NCI-H2081 treated with DMSO at 0.1 percent for 48 hours (cell line): ENCODE measurements at regions not wholly inside any gene's neighbourhood (a gene's known extent, or its start where the extent isn't known, plus 50 kb on each side); places are given as distances from the start of the nearest gene placed in this dataset.

Experiments used
- DNase-seq: peaks from one replicate; lab custom pipeline; 2025; lab: John Stamatoyannopoulos, UW

- DNase-seq: no peak
These were observed 543.4 kb downstream of the CD83 start for GRCh38 chr6:14660806-14661579.

DNA sequence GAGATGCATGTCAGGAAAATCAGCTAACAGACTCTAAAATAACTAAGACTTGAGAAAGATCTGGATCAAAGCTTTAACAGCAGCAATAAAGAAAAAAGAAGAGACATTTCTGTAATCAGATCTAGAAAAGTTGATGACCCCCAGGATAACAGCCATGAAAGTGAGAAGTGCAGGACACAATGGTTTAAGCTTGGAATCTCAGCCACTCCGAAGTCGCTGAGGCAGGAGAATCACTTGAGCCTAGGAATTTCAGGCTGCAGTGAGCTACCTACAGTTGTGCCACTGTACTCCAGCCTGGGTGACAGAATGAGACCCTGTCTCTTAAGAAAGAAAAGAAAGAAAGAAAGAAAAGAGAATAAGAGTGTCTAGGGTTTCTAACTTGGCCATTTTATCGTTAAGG lies 544.1 kb downstream of the CD83 start:
- DNase-seq: no peak

- DNase-seq: no peak
These were observed 546.6 kb downstream of the CD83 start for GRCh38 chr6:14664112-14664601.

GRCh38 chr6:14664621-14665315 lies 547.2 kb downstream of the CD83 start:
- no peak for DNase-seq

GRCh38 chr6:14665827-14666724 lies 548.5 kb downstream of the CD83 start:
- no peak for DNase-seq

DNA sequence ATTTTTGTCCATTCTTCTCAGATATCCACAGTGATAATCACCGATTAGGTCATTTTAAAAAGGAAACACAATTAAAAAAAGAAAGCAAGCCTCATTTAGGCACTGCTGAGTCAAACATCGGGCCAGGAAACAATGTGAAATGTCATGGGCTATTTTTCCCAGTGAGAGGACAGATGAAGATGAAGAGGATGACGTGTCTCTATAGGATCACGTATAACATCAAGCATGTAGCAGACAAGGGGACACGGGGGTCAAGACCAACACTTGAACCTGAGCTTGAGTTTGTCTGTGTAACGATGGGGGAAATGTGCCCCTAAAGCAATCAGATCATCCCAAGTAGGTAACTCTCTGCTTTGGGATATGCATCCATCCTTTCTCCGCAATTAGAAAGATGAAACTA lies 553.2 kb downstream of the CD83 start:
- DNase-seq: no peak

GRCh38 chr6:14671261-14671681 lies 553.7 kb downstream of the CD83 start:
- no peak for DNase-seq

DNA sequence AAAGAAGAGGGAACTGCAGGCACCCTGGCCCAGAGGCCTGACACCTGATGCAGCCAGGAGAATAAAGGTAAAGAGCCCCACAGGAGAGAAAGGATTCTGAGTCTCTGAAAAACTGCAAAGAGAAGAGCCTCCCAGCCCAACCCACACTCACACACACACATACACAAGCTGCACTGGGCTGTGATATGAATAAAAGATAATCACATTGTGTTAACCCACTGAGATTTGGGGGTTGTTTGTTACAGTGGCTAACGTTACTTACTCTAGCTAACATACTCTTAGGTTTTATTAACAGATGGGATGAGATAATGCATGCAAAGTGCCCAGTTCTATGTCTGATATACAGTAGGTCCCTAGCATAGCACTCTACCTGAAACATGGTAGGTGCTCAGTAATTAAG lies 554.4 kb downstream of the CD83 start:
- no peak for DNase-seq

DNA sequence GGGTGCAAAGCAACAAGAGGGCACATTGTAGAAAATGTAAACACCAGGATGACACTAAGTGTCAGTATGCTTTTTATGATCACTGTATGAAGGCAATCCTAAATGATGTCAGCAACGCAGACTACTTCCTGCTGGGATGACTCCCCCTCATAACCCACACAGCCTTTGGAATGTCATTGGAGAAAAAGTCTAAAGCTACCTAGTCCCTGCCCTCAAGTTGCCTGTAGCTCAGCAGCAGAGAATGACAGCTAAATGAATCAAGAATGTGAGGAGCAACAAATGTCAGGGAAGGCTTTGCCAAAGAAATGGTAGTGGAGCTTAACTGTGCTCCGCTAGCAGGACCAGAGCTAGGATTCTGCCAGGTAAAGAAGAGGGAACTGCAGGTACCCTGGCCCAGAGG lies 555.6 kb downstream of the CD83 start:
- no peak for DNase-seq

GRCh38 chr6:14674458-14674857 lies 556.9 kb downstream of the CD83 start:
- DNase-seq: no peak

- DNase-seq: no peak
These were observed 557.5 kb downstream of the CD83 start for GRCh38 chr6:14674867-14675648.

DNA sequence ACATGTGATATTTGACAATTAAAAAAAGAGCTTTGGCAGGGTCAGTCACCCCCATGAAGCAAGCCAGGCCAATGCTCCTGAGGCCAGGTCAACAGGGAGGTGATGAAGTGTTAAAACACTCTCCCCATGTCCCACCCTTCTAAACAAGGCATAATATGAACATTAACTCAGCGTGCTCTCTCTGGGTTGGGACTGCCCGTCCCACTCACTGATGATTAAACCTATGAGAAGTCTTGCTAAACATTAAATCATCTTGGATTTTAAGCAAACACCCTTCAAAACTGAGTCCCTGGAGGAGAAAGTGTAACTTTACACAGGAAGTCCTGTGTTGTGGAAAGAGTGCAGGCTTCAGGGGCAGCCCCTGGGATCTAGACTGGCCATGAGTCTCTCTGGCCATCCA lies 558.5 kb downstream of the CD83 start:
- DNase-seq: no peak

- DNase-seq: no peak
These were observed 559.6 kb downstream of the CD83 start for GRCh38 chr6:14676977-14677781.

DNA sequence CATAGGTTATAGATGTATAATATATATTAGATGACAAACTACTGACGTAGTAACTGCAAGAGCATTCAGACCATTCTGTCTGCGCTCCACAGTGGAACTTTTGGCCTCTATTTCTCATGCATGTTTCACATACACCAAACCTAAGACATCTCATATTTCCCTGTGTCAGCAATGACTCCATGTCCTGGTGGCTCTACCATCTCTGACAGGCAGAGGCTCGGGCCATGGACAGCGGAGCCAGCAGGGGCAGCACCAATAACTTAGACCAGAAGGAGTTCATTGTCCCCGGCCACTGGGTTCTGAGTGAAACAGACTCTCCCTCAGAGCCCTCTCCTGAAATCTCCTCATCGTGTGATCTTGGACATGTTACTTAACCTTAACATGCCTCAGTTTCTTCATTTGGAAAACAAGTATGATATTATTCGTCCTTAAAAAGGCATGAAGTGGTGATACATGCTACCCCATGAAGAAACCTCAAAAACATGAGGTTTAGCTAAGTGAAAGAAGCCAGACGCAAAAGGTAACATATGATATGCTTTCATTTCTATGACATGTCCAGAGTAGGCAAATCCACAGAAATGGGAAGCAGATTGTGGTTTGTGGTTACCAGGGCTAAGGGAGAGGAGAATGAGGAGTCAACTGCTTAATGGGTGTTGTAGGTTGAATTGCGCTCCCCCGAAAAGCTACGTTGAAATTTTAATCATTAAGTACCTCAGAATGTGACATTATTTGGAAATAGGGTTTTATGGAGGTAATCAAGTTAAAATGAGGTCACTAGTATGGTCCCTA lies 564.0 kb upstream of the JARID2 start:
- DNase-seq: no peak

DNA sequence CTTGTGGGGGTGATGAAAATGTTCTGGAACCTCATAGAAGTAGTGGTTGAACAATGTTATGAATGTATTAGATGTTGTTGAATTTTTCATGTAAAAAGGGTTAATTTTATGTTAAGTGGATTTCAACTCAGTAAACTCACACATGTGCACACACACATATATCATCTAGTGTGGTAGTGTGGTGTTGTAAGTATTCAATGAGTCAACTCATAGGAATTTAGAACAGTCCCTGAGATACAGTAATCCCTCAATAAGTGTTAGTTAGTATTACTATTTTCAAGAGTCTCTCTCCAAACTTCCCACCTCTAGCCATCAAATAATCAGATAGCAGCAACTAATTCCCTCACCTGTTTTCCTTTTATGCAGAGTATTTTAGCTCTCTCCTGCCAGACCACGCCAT lies 563.1 kb upstream of the JARID2 start:
- DNase-seq: no peak

- no peak for DNase-seq
These were observed 556.2 kb upstream of the JARID2 start for GRCh38 chr6:14689639-14690038.

DNA sequence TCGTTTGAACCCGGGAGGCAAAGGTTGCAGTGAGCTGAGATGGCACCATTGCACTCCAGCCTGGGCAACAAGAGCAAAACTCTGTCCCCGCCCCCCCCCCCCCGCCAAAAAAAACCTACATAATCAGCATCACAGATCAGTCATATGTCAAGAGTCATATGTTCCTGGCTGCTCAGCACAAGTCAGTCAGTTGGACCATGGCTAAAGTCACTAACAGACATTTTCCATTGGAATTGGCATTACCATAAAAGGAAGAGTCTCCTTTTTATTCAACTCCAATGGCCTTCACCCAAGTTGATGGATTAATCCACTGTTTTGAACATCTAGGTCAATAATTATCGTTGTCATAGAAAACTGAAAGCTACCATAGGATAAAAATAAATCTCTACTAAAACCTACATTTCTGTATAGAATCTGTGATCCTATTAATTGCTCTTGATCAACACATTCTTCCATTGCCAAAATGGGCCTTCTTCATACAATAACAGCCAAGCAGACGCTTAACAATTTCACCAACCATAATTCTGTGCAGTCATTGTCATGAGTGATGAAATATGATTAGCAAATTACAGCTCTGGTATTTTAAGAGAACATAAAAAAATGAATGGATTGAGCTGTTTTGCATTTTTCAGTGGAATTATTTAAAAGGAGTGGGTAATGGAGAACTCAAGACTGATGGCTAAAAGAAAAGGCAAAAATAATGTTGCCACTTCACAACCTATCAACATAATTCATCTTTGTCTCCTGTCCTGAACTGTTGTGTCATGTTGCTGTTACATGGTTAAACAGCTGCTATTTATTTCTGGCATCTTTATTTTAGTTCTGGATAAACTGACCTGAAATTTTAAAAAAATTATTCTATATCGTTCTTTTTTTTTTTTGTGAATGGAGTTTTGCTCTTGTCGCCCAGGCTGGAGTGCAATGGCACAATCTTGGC lies 555.5 kb upstream of the JARID2 start:
- no peak for DNase-seq

DNA sequence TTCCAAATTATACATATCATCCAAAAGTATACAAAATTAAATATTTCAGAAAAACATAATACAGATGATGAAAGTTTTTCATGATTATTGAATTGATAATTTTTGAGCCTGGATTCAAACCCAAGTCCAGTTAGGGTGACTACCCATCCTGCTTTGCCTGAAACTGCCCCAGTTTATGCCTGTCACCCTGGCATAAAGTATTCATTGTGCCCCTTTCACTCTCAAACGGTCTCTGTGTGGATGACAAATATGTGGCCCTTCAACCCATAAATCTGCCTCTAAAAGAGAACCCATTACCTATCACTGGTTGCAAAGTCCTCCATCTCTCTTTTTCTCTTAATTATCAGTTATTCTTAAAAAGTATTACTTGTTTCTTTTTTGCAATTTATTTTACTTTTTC lies 553.7 kb upstream of the JARID2 start:
- DNase-seq: no peak
